ENCODE measurements at regions not wholly inside any gene's neighbourhood (a gene's known extent, or its start where the extent isn't known, plus 50 kb on each side); places are given as distances from the start of the nearest gene placed in this dataset.
"Not testable (repeated sequence)": the region's sequence is repeated elsewhere in the genome, so short reads cannot be mapped to it uniquely, and the experiment has no call there.

DNA sequence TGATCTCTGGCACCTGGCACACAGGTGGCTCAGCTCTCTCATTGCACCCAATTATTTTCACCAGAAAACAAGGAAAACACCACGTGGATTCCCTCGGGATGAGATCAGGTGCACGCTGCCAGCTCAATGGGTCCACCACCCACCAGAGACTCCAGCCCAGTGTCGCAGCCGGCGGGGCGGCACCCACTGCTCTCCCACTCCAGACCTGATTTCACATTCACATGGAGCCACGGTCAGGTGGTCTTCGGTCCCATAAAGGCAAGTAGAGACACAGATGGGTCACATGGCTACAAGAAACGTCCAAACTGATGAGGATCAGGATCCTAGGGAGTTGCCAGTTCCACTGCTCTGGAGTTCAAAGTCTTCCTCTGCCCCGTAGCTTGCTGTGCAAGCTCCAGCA lies 217.6 kb downstream of the ANKRD30B start:
- intact Hi-C loops (cut with micrococcal nuclease; ENCODE audit: unreplicated experiment) = no loop called here
- H3K4me3 Mint-ChIP-seq (ENCODE audit: low read depth, unreplicated experiment) = no peak overlapping the region

DNA sequence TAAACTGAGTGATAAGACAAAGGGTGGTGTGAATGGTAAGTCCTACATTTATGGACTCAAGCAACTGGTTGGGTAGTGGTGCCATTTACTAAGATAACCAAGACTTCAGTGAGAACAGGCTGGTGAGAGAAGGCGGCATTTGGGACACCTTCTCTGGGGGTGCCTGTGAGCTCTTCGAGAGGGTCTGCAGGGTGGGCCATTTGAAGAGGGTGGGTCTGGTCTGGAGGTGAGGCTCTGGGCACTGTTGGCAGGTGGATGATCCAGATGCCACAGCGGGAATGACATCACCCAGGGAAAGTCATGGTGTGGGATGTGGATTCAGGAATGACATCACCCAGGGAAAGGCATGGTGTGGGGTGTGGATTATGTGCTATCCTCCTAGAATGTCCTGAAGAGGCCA lies 219.3 kb downstream of the ANKRD30B start:
- CTCF ChIA-PET; H3K9me3 Mint-ChIP-seq (ENCODE audit: low read depth, unreplicated experiment); DNase-seq; BruUV-seq (replicated peaks); H3K27me3 Mint-ChIP-seq (ENCODE audit: unreplicated experiment); H3K4me3 Mint-ChIP-seq (ENCODE audit: low read depth, unreplicated experiment); intact Hi-C loops (cut with micrococcal nuclease; ENCODE audit: unreplicated experiment); H3K27ac Mint-ChIP-seq (ENCODE audit: unreplicated experiment); H3K36me3 Mint-ChIP-seq (ENCODE audit: insufficient read depth, unreplicated experiment): not testable (repeated sequence)
- H3K4me1 Mint-ChIP-seq (ENCODE audit: low read depth, unreplicated experiment) = peaks cover 17% of the 10 kb centered on the region

More for the DNA sequence above, 217.6 kb downstream of the ANKRD30B start:
- no TSS peak for BruUV-seq (replicated peaks)
- TF ChIP-seq, protein P1, sequence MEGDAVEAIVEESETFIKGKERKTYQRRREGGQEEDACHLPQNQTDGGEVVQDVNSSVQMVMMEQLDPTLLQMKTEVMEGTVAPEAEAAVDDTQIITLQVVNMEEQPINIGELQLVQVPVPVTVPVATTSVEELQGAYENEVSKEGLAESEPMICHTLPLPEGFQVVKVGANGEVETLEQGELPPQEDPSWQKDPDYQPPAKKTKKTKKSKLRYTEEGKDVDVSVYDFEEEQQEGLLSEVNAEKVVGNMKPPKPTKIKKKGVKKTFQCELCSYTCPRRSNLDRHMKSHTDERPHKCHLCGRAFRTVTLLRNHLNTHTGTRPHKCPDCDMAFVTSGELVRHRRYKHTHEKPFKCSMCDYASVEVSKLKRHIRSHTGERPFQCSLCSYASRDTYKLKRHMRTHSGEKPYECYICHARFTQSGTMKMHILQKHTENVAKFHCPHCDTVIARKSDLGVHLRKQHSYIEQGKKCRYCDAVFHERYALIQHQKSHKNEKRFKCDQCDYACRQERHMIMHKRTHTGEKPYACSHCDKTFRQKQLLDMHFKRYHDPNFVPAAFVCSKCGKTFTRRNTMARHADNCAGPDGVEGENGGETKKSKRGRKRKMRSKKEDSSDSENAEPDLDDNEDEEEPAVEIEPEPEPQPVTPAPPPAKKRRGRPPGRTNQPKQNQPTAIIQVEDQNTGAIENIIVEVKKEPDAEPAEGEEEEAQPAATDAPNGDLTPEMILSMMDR (IDR thresholded peaks at IDR 0.05; ENCODE audit: unreplicated experiment) = no peak
- no peak for DNase-seq
- no peaks in the 10 kb centered on the region for H3K27me3 Mint-ChIP-seq (ENCODE audit: unreplicated experiment)
- H3K36me3 Mint-ChIP-seq (ENCODE audit: insufficient read depth, unreplicated experiment) = no peaks in the 10 kb centered on the region
- peaks cover 9% of the 10 kb centered on the region for H3K4me1 Mint-ChIP-seq (ENCODE audit: low read depth, unreplicated experiment)
- peaks cover 9% of the 10 kb centered on the region for H3K9me3 Mint-ChIP-seq (ENCODE audit: low read depth, unreplicated experiment)
- CTCF ChIA-PET = no interaction called here
- H3K27ac Mint-ChIP-seq (ENCODE audit: unreplicated experiment) = no peak overlapping the region

DNA sequence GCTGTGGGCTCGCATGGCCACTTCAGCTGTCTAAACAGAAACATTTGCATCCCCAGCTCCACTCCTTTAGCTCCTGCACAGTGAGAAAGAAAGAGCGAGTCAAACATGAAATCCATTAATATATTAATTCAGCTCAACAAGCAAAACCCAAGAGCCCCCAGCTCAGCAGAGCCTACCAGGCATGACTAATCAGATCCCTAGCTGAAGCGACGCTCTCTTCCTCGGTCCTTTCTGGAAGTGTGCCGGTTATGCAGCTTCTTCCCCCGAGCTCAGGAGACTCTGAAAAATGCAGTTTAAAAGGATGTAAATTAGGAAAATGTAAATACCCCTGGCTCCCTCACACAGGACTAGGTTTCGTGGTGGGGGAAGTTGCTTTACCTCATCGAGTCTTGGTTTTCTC lies 221.5 kb downstream of the ANKRD30B start:
- no peak overlapping the region for H3K4me3 Mint-ChIP-seq (ENCODE audit: low read depth, unreplicated experiment)
- TF ChIP-seq, protein P1 (IDR thresholded peaks at IDR 0.05; ENCODE audit: unreplicated experiment) = no peak
- intact Hi-C loops (cut with micrococcal nuclease; ENCODE audit: unreplicated experiment) = no loop called here
- H3K9me3 Mint-ChIP-seq (ENCODE audit: low read depth, unreplicated experiment) = peaks cover 6% of the 10 kb centered on the region
- CTCF ChIA-PET = no interaction called here
- BruUV-seq (replicated peaks) = no TSS peak
- no peak overlapping the region for H3K27ac Mint-ChIP-seq (ENCODE audit: unreplicated experiment)
- H3K4me1 Mint-ChIP-seq (ENCODE audit: low read depth, unreplicated experiment) = peaks cover 31% of the 10 kb centered on the region
- no peaks in the 10 kb centered on the region for H3K27me3 Mint-ChIP-seq (ENCODE audit: unreplicated experiment)
- DNase-seq = no peak
- no peaks in the 10 kb centered on the region for H3K36me3 Mint-ChIP-seq (ENCODE audit: insufficient read depth, unreplicated experiment)

DNA sequence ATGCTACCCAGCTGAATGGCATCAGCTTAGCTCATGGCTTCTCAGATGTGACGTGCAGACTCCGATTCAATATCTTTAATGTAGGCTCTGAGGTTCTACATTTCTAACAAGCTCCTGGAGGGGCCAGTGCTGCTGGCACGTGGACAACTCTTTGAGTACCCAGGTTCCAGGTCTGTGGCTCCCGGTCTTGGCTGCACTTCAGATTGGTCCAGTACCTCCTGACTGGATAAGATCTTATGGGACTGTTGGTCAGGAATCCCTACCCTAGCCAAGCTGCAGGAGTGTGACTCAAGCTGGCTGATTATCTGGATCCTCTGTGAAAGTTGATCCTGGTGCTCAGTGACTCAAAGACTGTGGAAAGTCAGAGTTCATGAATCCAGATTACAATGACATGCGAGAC lies 222.1 kb downstream of the ANKRD30B start:
- Mint-ChIP-seq H3K4me1 (ENCODE audit: low read depth, unreplicated experiment) (peaks cover 36% of the 10 kb centered on the region), H3K36me3 (ENCODE audit: insufficient read depth, unreplicated experiment) (no peaks in the 10 kb centered on the region), H3K27ac (ENCODE audit: unreplicated experiment) (no peak overlapping the region), H3K27me3 (ENCODE audit: unreplicated experiment) (no peaks in the 10 kb centered on the region), H3K4me3 (ENCODE audit: low read depth, unreplicated experiment) (no peak overlapping the region), H3K9me3 (ENCODE audit: low read depth, unreplicated experiment) (peaks cover 4% of the 10 kb centered on the region)
- intact Hi-C loops (cut with micrococcal nuclease; ENCODE audit: unreplicated experiment) = no loop called here
- CTCF ChIA-PET = no interaction called here
- DNase-seq = no peak
- BruUV-seq (replicated peaks) = no TSS peak
- TF ChIP-seq, protein P1 (IDR thresholded peaks at IDR 0.05; ENCODE audit: unreplicated experiment) = no peak

DNA sequence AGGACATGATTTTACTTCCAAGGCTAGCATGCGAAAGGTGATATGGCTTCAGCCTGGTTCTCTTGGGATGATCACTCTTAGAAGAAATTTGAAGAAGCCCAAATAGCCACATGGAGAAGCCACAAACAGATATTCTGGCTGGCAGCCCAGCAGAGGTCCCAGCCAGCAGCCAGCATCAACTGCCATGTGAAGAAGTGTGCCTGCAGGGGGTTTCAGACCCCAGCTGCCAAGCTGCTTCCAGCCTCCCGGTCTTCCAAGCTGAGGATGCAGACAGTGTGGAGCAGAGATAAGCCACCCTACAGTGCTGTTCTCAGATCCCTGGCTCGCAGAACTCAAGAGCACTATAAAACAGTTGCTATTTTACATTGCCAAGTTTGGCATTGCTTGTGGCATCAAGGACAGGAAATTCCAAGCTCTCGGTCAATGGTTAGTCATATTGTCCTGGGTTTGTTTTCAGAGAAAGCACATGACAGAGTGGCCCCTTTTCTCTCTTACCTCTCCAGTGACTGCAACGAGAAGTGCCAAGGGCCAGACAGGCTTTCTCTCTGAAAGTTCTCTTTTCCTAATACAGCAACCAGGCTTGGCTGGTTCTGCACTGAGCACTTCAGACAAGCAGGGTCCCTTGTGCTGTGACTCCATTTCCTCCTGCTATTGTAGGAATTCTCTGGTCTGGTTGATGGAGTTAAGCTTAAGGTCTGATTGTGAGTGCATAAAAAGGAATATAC lies 223.7 kb downstream of the ANKRD30B start:
- Mint-ChIP-seq H3K27me3 (ENCODE audit: unreplicated experiment) (no peaks in the 10 kb centered on the region), H3K27ac (ENCODE audit: unreplicated experiment) (peak overlapping the region; percentile 36), H3K4me1 (ENCODE audit: low read depth, unreplicated experiment) (peaks cover 45% of the 10 kb centered on the region), H3K4me3 (ENCODE audit: low read depth, unreplicated experiment) (no peak overlapping the region), H3K9me3 (ENCODE audit: low read depth, unreplicated experiment) (peaks cover 3% of the 10 kb centered on the region), H3K36me3 (ENCODE audit: insufficient read depth, unreplicated experiment) (peaks cover 2% of the 10 kb centered on the region)
- intact Hi-C loops (cut with micrococcal nuclease; ENCODE audit: unreplicated experiment) = no loop called here
- TF ChIP-seq, protein P1 (IDR thresholded peaks at IDR 0.05; ENCODE audit: unreplicated experiment) = no peak
- CTCF ChIA-PET = no interaction called here
- no peak for DNase-seq
- no TSS peak for BruUV-seq (replicated peaks)

DNA sequence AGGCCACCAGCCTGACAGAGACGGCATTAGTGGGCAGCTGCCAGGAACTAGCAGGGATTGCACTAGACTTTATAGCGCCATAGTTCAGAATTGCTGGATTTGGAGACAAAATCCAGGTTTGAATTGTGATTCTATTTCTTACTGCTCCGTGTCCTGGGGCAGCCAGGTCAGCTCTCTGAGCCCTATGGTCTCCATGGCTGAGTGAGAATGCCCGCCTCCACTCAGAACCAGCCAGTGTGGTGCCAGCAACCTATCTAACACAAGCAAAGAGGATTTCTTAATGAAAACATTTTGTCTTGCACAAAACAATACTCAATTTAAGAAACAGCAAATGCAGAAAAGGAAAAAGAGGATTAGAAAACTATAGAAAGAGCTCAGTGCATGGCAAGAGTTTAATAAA lies 225.4 kb downstream of the ANKRD30B start:
- H3K27ac Mint-ChIP-seq (ENCODE audit: unreplicated experiment); intact Hi-C loops (cut with micrococcal nuclease; ENCODE audit: unreplicated experiment); H3K27me3 Mint-ChIP-seq (ENCODE audit: unreplicated experiment); DNase-seq; H3K9me3 Mint-ChIP-seq (ENCODE audit: low read depth, unreplicated experiment); CTCF ChIA-PET; H3K36me3 Mint-ChIP-seq (ENCODE audit: insufficient read depth, unreplicated experiment); BruUV-seq (replicated peaks); H3K4me3 Mint-ChIP-seq (ENCODE audit: low read depth, unreplicated experiment): not testable (repeated sequence)
- H3K4me1 Mint-ChIP-seq (ENCODE audit: low read depth, unreplicated experiment) = peaks cover 53% of the 10 kb centered on the region
